ENCODE measurements at regions not wholly inside any gene's neighbourhood (a gene's known extent, or its start where the extent isn't known, plus 50 kb on each side); places are given as distances from the start of the nearest gene placed in this dataset.

DNA sequence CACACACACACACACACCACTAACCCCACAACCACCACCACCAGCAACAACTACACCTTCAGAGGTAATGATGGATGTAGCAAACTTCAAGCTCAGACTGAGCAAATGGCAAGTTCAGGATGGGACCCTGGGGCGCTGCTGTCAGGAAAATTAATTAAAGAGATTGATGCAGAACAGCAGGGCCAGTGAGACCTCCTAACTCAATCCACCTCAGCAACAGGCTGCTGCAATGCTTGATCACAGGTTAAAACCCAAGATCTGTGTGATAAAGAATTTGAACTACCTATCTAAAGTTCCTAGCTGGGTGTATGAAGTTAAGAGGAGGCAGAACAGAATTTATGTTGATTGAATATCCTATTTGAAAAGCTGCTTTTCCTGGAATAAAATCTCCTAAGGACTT is 140.3 kb upstream of the FER start:
- H3K4me3 ChIP-seq, result no peak overlapping the region
- no peaks in the 10 kb centered on the region for H3F3A ChIP-seq (replicated peaks; ENCODE audit: low read depth)
- DNase-seq (ENCODE audit: low spot score) (no peak), ATAC-seq (no peak)
- H2AFZ ChIP-seq, result peak overlapping the region; percentile 57; the same call in 1 of the 2 replicates
- H3K36me3 ChIP-seq (ENCODE audit: insufficient read depth), result no peaks in the 10 kb centered on the region
- no peaks in the 10 kb centered on the region for H4K20me1 ChIP-seq (replicated peaks; ENCODE audit: insufficient read depth)
- H3K4me2 ChIP-seq, result no peak overlapping the region
- peaks cover 18% of the 10 kb centered on the region for H3K9me3 Mint-ChIP-seq
- H3K27me3 ChIP-seq (ENCODE audit: insufficient read depth), result no peaks in the 10 kb centered on the region
- H3K27ac ChIP-seq (ENCODE audit: low read depth), result no peak overlapping the region
- H3K9me2 ChIP-seq (ENCODE audit: insufficient read depth), result no peaks in the 10 kb centered on the region
- H3K79me2 ChIP-seq (replicated peaks; ENCODE audit: insufficient read depth), result no peaks in the 10 kb centered on the region
- TF ChIP-seq STAT1 (IDR thresholded peaks at IDR 0.05; ENCODE audit: unreplicated experiment), result no peak
- TF ChIP-seq POLR2AphosphoS5 (IDR thresholded peaks at IDR 0.05; ENCODE audit: low read depth), result no peak
- TF ChIP-seq, protein P1, sequence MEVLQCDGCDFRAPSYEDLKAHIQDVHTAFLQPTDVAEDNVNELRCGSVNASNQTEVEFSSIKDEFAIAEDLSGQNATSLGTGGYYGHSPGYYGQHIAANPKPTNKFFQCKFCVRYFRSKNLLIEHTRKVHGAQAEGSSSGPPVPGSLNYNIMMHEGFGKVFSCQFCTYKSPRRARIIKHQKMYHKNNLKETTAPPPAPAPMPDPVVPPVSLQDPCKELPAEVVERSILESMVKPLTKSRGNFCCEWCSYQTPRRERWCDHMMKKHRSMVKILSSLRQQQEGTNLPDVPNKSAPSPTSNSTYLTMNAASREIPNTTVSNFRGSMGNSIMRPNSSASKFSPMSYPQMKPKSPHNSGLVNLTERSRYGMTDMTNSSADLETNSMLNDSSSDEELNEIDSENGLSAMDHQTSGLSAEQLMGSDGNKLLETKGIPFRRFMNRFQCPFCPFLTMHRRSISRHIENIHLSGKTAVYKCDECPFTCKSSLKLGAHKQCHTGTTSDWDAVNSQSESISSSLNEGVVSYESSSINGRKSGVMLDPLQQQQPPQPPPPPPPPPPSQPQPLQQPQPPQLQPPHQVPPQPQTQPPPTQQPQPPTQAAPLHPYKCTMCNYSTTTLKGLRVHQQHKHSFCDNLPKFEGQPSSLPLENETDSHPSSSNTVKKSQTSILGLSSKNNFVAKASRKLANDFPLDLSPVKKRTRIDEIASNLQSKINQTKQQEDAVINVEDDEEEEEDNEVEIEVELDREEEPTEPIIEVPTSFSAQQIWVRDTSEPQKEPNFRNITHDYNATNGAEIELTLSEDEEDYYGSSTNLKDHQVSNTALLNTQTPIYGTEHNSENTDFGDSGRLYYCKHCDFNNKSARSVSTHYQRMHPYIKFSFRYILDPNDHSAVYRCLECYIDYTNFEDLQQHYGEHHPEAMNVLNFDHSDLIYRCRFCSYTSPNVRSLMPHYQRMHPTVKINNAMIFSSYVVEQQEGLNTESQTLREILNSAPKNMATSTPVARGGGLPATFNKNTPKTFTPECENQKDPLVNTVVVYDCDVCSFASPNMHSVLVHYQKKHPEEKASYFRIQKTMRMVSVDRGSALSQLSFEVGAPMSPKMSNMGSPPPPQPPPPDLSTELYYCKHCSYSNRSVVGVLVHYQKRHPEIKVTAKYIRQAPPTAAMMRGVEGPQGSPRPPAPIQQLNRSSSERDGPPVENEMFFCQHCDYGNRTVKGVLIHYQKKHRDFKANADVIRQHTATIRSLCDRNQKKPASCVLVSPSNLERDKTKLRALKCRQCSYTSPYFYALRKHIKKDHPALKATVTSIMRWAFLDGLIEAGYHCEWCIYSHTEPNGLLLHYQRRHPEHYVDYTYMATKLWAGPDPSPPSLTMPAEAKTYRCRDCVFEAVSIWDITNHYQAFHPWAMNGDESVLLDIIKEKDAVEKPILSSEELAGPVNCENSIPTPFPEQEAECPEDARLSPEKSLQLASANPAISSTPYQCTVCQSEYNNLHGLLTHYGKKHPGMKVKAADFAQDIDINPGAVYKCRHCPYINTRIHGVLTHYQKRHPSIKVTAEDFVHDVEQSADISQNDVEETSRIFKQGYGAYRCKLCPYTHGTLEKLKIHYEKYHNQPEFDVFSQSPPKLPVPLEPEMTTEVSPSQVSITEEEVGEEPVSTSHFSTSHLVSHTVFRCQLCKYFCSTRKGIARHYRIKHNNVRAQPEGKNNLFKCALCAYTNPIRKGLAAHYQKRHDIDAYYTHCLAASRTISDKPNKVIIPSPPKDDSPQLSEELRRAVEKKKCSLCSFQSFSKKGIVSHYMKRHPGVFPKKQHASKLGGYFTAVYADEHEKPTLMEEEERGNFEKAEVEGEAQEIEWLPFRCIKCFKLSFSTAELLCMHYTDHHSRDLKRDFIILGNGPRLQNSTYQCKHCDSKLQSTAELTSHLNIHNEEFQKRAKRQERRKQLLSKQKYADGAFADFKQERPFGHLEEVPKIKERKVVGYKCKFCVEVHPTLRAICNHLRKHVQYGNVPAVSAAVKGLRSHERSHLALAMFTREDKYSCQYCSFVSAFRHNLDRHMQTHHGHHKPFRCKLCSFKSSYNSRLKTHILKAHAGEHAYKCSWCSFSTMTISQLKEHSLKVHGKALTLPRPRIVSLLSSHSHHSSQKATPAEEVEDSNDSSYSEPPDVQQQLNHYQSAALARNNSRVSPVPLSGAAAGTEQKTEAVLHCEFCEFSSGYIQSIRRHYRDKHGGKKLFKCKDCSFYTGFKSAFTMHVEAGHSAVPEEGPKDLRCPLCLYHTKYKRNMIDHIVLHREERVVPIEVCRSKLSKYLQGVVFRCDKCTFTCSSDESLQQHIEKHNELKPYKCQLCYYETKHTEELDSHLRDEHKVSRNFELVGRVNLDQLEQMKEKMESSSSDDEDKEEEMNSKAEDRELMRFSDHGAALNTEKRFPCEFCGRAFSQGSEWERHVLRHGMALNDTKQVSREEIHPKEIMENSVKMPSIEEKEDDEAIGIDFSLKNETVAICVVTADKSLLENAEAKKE (CRISPR knock-in tag; IDR thresholded peaks at IDR 0.05), result no peak
- TF ChIP-seq ZNF114 (CRISPR knock-in tag; IDR thresholded peaks at IDR 0.05), result no peak
- TF ChIP-seq, protein P2, sequence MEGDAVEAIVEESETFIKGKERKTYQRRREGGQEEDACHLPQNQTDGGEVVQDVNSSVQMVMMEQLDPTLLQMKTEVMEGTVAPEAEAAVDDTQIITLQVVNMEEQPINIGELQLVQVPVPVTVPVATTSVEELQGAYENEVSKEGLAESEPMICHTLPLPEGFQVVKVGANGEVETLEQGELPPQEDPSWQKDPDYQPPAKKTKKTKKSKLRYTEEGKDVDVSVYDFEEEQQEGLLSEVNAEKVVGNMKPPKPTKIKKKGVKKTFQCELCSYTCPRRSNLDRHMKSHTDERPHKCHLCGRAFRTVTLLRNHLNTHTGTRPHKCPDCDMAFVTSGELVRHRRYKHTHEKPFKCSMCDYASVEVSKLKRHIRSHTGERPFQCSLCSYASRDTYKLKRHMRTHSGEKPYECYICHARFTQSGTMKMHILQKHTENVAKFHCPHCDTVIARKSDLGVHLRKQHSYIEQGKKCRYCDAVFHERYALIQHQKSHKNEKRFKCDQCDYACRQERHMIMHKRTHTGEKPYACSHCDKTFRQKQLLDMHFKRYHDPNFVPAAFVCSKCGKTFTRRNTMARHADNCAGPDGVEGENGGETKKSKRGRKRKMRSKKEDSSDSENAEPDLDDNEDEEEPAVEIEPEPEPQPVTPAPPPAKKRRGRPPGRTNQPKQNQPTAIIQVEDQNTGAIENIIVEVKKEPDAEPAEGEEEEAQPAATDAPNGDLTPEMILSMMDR (conservative IDR thresholded peaks at IDR 0.05; ENCODE audit: low read depth in 2 of 2), result no peak
- H3K27me3 Mint-ChIP-seq (ENCODE audit: insufficient read depth, low read depth, poor library complexity), result no peaks in the 10 kb centered on the region
- H3K4me1 ChIP-seq (ENCODE audit: insufficient read depth), result no peaks in the 10 kb centered on the region
- no peak overlapping the region for H3K27ac Mint-ChIP-seq
- H3K36me3 Mint-ChIP-seq (ENCODE audit: low read depth), result peaks cover 8% of the 10 kb centered on the region; the same call in 2 of the 3 replicates
- H3K4me1 Mint-ChIP-seq, result no peaks in the 10 kb centered on the region
- no peak overlapping the region for H3K4me3 Mint-ChIP-seq

All from GM23338 (cell line).